ENCODE measurements at regions not wholly inside any gene's neighbourhood (a gene's known extent, or its start where the extent isn't known, plus 50 kb on each side); places are given as distances from the start of the nearest gene placed in this dataset.

DNA sequence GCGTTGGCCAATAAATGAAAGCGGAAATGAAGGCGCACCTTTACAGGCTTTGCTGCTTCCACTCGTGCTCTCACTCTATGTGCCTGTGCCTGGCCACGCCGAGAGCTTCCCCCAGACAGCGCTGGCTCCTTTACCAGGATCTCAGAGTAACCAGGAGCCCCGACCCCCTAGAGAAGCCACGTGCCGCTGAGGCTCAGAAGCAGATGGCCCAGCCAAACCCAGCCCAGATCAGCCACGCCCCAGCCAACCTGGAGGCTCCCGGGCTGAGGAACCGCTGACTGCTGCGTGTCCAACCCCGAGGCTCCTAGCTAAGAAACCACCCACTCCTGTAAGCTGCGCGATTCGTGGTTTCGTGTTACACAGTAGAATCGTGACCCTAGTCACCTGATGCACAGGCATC, 199.3 kb downstream of the NCK2 start:
- no peak for DNase-seq (ENCODE audit: low read depth in 2 of 2)
